ENCODE measurements at regions not wholly inside any gene's neighbourhood (a gene's known extent, or its start where the extent isn't known, plus 50 kb on each side); places are given as distances from the start of the nearest gene placed in this dataset.

DNA sequence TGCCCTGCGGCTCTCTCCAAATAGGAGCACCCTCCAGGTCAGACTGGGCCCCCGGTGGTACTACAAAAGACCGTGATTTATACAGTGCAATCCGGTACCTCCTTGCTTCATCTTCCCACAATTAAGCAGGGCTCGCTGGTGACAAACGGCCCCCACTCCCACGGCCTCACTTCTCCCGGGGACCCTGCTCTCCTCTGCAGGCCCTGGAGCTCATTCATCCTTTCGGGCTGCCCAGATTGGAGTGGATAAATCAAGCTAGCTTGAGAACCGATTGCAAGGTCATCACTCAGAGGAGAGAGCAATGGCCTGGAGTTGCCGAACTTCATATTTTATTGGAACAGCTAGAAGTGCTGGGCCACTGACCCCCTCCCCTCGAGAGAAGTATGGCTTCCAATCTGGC is 193.5 kb upstream of the IRX6 start:
- Histone ChIP-seq H3K9me3 (ENCODE audit: low read length) (no peaks in the 10 kb centered on the region), H3K27me3 (ENCODE audit: insufficient read depth, low read length) (no peaks in the 10 kb centered on the region), H3K4me1 (ENCODE audit: insufficient read depth, low read length) (no peaks in the 10 kb centered on the region)

DNA sequence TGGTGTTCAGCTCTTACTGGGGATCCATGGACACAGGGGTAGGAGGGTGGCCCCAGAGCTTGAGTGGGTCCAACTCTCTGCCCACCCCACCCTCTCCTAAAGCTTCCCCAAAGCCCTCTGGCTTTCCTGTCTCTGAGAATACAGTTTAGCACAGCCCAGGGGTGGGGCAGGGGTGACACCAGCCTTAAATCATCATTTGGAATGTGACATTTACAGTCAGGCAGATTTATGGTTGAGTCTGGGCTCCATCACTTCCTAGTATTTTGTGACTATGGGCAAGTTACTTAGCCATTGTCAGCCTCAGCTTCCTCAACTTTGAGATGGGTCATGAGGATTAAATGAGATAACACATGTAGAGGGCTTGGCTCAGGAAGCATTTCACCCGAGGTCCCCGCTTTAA is 193.1 kb upstream of the IRX6 start:
- no peak overlapping the region for H3K4me3 ChIP-seq (ENCODE audit: low read length)
- H2AFZ ChIP-seq (ENCODE audit: low read depth, low read length): no peak overlapping the region
- no peaks in the 10 kb centered on the region for H3K36me3 ChIP-seq (ENCODE audit: insufficient read depth, low read length)
- no peaks in the 10 kb centered on the region for H3K27me3 ChIP-seq (ENCODE audit: insufficient read depth, low read length)
- H3K4me1 ChIP-seq (ENCODE audit: insufficient read depth, low read length): no peaks in the 10 kb centered on the region
- no peaks in the 10 kb centered on the region for H3K9me3 ChIP-seq (ENCODE audit: low read length)

More for the DNA sequence above, 193.5 kb upstream of the IRX6 start:
- H3K36me3 ChIP-seq (ENCODE audit: insufficient read depth, low read length): no peaks in the 10 kb centered on the region
- H3K4me3 ChIP-seq (ENCODE audit: low read length): no peak overlapping the region
- H2AFZ ChIP-seq (ENCODE audit: low read depth, low read length): no peak overlapping the region

DNA sequence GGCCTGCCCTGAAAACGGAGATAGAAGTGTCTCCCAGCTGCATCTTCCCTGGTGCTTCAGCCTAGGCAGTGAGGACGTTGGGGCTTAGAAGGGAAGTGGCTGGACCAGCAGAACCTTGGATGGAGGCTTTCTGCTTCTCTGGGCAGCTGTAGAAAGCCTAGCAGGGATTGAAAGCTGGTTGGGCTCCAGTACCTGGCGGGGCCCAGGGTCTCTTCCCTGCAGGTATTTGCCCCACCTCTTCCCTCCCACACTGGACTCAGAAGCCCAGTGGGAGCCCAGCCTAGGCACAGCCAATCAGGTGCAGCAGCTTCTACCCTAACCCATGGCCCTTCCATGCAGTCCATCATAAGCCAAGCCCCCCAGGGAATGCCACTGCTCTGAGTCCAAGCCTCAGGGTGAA is 190.3 kb upstream of the IRX6 start:
- H2AFZ ChIP-seq (ENCODE audit: low read depth, low read length): no peak overlapping the region
- H3K27me3 ChIP-seq (ENCODE audit: insufficient read depth, low read length): no peaks in the 10 kb centered on the region
- H3K4me3 ChIP-seq (ENCODE audit: low read length): no peak overlapping the region
- H3K36me3 ChIP-seq (ENCODE audit: insufficient read depth, low read length): no peaks in the 10 kb centered on the region
- H3K4me1 ChIP-seq (ENCODE audit: insufficient read depth, low read length): no peaks in the 10 kb centered on the region
- no peaks in the 10 kb centered on the region for H3K9me3 ChIP-seq (ENCODE audit: low read length)

DNA sequence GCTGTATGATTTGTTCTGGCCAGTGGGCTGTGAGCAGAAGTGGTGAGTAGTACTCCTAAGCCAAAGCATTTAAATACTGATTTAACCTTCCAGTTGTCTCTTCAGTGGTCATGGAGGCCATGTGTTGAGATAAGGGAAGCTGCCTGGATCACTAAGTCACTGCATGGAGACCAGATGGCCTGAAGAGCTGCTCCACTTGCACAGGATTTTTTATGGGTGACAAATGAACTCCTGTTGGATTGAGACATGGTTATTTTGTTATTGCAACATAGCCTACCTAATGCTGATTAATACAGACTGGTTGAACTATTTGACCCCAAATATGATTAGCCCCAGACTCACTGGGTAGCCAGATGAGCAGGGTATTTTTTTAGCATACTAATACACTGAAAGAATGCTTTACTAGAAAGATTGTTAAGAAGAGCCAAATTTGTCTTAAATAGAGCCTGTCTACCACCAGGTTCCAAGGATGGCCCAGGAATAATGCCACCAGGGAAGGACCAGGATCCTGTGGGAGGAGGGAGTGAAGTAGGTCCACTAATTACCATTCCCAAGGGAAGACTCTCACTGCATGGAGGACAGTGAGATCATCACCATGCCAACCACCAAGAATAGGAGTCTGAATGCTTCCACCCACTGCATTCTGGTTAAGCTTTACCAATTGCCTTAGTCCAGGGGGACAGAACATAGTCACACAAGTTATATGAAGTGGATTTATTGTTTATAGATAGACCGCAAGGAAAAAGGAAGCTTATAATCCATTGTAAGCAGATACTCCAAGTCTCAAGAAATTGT is 187.4 kb upstream of the IRX6 start:
- H3K27me3 ChIP-seq (ENCODE audit: insufficient read depth, low read length): no peaks in the 10 kb centered on the region
- H3K4me1 ChIP-seq (ENCODE audit: insufficient read depth, low read length): no peaks in the 10 kb centered on the region
- H3K4me3 ChIP-seq (ENCODE audit: low read length): no peak overlapping the region
- H2AFZ ChIP-seq (ENCODE audit: low read depth, low read length): no peak overlapping the region
- H3K36me3 ChIP-seq (ENCODE audit: insufficient read depth, low read length): no peaks in the 10 kb centered on the region
- no peaks in the 10 kb centered on the region for H3K9me3 ChIP-seq (ENCODE audit: low read length)

DNA sequence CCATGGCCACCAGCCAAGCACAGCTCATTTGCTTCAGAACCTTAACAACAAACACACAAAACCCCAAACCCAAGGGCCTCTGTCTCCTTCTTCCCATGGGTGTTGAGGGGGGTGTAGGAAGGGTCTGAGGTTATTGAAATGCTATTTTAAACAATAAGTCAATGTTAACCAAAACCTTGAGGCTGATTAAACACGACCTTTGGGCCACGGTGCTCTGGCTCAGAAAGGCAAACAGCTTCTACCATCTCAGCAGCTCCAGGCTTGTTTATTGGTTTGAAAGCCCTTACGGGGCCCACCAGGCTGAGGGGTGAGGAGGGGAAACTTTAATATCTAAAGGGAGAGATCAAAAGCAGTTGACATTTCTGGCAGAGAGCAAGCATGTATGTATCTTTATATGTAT is 185.7 kb upstream of the IRX6 start:
- Histone ChIP-seq H3K4me1 (ENCODE audit: insufficient read depth, low read length) (no peaks in the 10 kb centered on the region), H3K4me3 (ENCODE audit: low read length) (no peak overlapping the region), H2AFZ (ENCODE audit: low read depth, low read length) (no peak overlapping the region), H3K27me3 (ENCODE audit: insufficient read depth, low read length) (no peaks in the 10 kb centered on the region), H3K36me3 (ENCODE audit: insufficient read depth, low read length) (no peaks in the 10 kb centered on the region), H3K9me3 (ENCODE audit: low read length) (no peaks in the 10 kb centered on the region)

DNA sequence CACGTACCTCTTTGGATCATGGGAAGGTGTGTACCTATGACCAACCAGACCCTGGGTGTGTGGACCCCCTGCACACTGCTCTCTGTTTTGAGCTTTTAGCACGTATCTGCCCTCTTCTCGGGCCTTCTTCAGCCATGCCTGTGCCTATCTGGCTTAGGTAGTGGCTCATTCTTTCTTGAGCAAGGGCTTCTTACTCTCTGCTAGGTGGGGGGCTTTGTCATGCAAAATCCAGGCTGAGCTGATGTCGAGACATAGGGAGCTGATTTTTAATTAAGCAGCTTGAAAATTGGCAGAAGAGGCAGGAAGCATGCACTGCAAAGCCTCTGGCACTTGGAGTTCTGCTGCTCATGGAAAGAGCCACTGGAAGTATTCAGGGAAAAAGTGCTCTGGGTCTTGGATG is 181.6 kb upstream of the IRX6 start:
- Histone ChIP-seq H3K9me3 (ENCODE audit: low read length) (no peaks in the 10 kb centered on the region), H3K36me3 (ENCODE audit: insufficient read depth, low read length) (no peaks in the 10 kb centered on the region), H3K27me3 (ENCODE audit: insufficient read depth, low read length) (no peaks in the 10 kb centered on the region), H3K4me1 (ENCODE audit: insufficient read depth, low read length) (no peaks in the 10 kb centered on the region), H3K4me3 (ENCODE audit: low read length) (no peak overlapping the region), H2AFZ (ENCODE audit: low read depth, low read length) (no peak overlapping the region)

DNA sequence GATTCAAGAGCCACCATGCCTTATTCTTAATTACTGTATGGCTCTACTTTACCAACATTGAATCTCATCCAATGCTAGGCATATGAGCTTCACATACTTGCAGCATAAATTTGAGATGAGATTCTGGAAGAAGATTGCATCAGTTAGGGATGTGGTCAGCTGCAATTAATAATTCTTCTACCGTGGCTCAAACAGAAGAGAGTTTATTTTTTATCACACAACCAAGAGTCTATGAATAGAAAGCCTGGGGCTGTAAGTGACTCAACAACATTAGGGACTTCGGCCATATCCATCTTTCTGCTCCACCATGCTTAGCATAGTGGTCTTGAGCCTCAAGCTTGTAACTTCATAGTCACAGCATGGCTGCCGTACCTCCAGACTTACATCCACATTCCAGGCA is 179.4 kb upstream of the IRX6 start:
- Histone ChIP-seq H3K9me3 (ENCODE audit: low read length) (no peaks in the 10 kb centered on the region), H3K27me3 (ENCODE audit: insufficient read depth, low read length) (no peaks in the 10 kb centered on the region), H2AFZ (ENCODE audit: low read depth, low read length) (no peak overlapping the region), H3K4me3 (ENCODE audit: low read length) (no peak overlapping the region), H3K4me1 (ENCODE audit: insufficient read depth, low read length) (no peaks in the 10 kb centered on the region), H3K36me3 (ENCODE audit: insufficient read depth, low read length) (no peaks in the 10 kb centered on the region)

DNA sequence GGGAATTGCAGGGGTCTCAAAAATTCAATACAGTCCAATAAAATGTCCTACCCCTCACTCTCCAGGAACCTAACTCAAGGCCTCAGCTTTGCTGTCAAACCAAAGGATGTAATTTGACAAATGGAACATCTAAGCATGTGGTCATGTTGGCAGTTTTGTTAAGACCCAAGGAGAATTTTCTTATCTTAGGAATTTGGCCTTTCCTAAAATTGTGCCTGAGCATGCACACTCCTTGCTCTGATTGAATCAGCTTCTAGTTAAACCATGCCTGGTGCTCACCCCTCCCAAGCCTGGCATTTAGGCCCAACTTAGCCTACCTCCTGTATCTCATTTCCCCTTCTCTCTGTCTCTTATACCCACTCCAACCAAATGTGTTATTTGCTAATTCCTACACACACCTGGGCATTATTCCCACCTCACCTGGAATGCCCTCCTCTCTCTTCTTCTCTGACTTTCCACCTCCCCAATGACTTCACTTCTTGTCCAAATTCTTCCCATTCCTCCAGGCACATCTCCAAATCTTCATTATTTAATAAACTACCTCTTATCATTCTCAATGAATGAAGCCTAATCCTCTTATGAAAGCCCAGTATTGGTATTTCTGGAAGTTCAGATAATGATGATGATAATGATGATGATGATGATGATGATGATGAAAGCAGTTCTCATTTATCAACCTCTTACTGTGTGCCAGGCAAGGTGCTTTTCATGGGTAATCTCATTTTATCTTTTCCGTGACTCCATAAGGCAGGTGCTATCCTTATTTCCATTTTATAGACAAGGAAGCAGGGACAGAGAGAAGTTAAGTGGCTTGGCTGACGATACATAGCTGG is 178.0 kb upstream of the IRX6 start:
- Histone ChIP-seq H3K4me1 (ENCODE audit: insufficient read depth, low read length) (no peaks in the 10 kb centered on the region), H2AFZ (ENCODE audit: low read depth, low read length) (no peak overlapping the region), H3K9me3 (ENCODE audit: low read length) (no peaks in the 10 kb centered on the region), H3K27me3 (ENCODE audit: insufficient read depth, low read length) (no peaks in the 10 kb centered on the region), H3K4me3 (ENCODE audit: low read length) (no peak overlapping the region), H3K36me3 (ENCODE audit: insufficient read depth, low read length) (no peaks in the 10 kb centered on the region)

DNA sequence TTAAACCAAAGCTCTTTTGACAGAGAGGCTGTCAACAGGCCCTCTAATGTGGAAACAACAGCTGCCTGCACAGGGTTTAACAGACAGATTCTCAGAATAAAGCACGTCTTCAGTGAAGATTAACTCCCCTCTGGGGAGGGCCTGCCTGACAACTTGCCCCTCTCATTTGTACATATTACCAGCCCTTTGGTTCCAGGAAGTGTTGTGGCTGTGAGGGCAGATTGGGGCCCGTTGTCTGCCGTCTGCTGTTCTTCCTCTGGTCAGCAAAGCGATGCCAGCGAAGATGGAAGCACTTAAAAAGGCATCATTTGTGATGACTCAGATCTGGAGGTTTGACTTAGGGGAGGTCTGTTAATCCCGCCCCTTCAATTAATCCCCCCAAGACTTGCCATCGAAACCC is 177.0 kb upstream of the IRX6 start:
- no peaks in the 10 kb centered on the region for H3K36me3 ChIP-seq (ENCODE audit: insufficient read depth, low read length)
- no peaks in the 10 kb centered on the region for H3K9me3 ChIP-seq (ENCODE audit: low read length)
- H3K4me3 ChIP-seq (ENCODE audit: low read length): no peak overlapping the region
- H3K27me3 ChIP-seq (ENCODE audit: insufficient read depth, low read length): no peaks in the 10 kb centered on the region
- no peaks in the 10 kb centered on the region for H3K4me1 ChIP-seq (ENCODE audit: insufficient read depth, low read length)
- H2AFZ ChIP-seq (ENCODE audit: low read depth, low read length): no peak overlapping the region

DNA sequence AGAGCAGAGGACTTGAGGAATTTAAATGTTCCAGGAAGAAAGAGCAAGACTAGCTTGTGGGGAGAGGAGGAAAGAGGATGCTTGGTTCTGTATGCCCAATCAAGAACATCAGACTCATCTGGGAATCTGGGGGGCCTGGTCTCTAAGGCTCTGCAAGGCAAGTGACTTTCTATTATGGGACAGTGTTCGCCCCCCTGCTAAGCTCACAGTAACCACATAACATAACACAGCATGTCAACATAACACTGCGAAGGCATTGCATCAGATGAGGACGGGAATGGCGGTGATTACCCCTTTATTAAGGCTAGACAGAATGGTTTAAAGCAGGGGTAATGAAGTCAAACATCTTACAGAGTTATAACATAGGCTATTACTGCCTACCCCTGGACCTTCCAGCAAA is 176.6 kb upstream of the IRX6 start:
- Histone ChIP-seq H3K9me3 (ENCODE audit: low read length) (no peaks in the 10 kb centered on the region), H3K4me1 (ENCODE audit: insufficient read depth, low read length) (no peaks in the 10 kb centered on the region), H2AFZ (ENCODE audit: low read depth, low read length) (no peak overlapping the region), H3K4me3 (ENCODE audit: low read length) (no peak overlapping the region), H3K27me3 (ENCODE audit: insufficient read depth, low read length) (no peaks in the 10 kb centered on the region), H3K36me3 (ENCODE audit: insufficient read depth, low read length) (no peaks in the 10 kb centered on the region)

DNA sequence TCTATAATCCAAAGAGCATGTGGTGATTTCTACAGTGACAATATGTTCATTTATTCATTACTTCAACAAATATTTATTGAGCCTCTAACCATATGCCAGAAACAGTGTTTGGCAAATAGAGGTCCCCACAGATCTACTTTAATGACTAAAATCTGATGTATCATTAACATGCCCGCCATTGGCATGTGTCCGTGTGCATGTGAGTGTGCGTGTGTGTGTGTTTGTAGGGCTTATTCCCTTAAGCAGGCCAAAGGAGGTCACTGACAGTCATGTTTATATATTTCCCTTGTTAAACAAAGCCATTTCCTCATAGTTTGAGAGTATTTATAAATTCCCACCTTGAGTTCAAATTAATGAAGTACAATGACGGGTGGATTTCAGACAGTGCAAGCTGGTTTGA is 174.4 kb upstream of the IRX6 start:
- Histone ChIP-seq H3K36me3 (ENCODE audit: insufficient read depth, low read length) (no peaks in the 10 kb centered on the region), H3K4me1 (ENCODE audit: insufficient read depth, low read length) (no peaks in the 10 kb centered on the region), H3K27me3 (ENCODE audit: insufficient read depth, low read length) (peaks cover 3% of the 10 kb centered on the region), H2AFZ (ENCODE audit: low read depth, low read length) (no peak overlapping the region), H3K4me3 (ENCODE audit: low read length) (no peak overlapping the region), H3K9me3 (ENCODE audit: low read length) (no peaks in the 10 kb centered on the region)

DNA sequence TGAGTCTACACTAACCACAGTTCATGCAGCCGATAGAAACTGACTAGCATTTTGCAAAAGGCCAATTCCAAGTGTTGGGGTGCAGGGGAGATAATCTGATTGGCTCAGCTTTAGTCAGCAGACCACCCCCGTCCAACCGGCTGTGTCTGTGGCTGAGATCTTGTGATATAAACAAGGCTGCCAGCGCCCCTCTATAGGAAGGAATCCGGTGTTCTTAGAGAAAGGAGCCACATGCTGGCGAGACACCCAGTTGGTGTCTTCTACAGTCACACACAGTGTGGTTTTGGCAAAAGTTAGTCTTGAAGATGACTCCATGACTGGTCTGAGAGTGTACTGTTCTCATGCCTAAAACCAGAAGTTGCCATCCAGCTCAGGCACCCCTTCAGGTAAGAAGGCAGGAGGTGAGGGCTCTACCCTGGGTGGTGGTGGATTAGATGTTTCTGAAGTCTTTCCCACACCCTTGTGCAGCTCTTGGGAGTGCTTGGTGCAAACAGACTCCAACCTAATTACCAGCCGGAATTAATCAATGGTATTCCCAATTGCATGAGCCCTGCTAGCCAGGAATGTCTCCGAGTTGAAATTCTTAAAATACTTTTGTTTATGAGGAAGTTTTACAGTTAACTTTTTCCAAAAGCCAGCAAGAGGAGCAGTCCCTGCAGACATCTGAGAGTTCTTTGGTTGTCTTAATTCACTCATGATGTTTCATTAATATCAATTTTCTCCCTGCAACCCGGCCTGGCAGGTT is 172.3 kb upstream of the IRX6 start:
- Histone ChIP-seq H3K27me3 (ENCODE audit: insufficient read depth, low read length) (peaks cover 3% of the 10 kb centered on the region), H2AFZ (ENCODE audit: low read depth, low read length) (no peak overlapping the region), H3K36me3 (ENCODE audit: insufficient read depth, low read length) (no peaks in the 10 kb centered on the region), H3K9me3 (ENCODE audit: low read length) (no peaks in the 10 kb centered on the region), H3K4me1 (ENCODE audit: insufficient read depth, low read length) (no peaks in the 10 kb centered on the region), H3K4me3 (ENCODE audit: low read length) (no peak overlapping the region)

DNA sequence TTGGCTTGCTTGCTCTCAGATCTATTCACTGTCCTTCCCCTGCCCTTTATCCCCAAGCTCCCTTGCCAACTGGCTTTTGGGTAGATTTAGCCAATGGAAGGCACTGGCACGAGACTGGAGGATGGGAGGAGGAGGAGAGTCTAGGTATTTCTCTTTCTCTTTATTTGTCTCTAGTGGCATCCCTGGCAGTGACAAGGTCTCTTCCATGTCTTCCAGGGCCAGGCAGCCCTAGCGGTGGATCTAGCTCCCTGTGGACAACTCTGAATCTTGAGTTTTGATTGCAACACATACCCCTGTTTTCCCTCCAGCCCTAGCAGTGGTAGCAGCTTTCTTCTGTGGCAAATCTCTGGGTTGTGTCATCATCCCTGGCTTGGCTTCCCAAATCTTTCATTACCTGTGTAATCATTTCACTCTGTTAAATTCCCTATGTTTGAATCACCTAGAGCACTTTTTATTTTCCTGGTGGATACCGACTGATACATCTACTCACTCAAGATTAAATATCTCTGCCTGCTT is 171.1 kb upstream of the IRX6 start:
- Histone ChIP-seq H3K9me3 (ENCODE audit: low read length) (no peaks in the 10 kb centered on the region), H3K27me3 (ENCODE audit: insufficient read depth, low read length) (peaks cover 3% of the 10 kb centered on the region), H3K4me1 (ENCODE audit: insufficient read depth, low read length) (no peaks in the 10 kb centered on the region), H3K36me3 (ENCODE audit: insufficient read depth, low read length) (no peaks in the 10 kb centered on the region), H3K4me3 (ENCODE audit: low read length) (no peak overlapping the region), H2AFZ (ENCODE audit: low read depth, low read length) (no peak overlapping the region)
